Inferior parietal cortex (tissue), 1 donor: ENCODE measurements at regions not wholly inside any gene's neighbourhood (a gene's known extent, or its start where the extent isn't known, plus 50 kb on each side); places are given as distances from the start of the nearest gene placed in this dataset.

ENCODE experiments used
- DNase-seq: peaks from one replicate; pipeline ENCODE4 v3.0.0-alpha.2; 2016; ENCODE audit errors: extremely low spot score

GRCh38 chr4:133887723-133888122, 313.9 kb downstream of the PABPC4L start:
- DNase-seq, result no peak

- no peak for DNase-seq
Observed at GRCh38 chr4:133869486-133869885, 332.1 kb downstream of the PABPC4L start.

- DNase-seq, result no peak
Observed at GRCh38 chr4:133868856-133869255, 332.7 kb downstream of the PABPC4L start.

- no peak for DNase-seq
Observed at GRCh38 chr4:133866328-133866699, 335.3 kb downstream of the PABPC4L start.

- no peak for DNase-seq
Observed at GRCh38 chr4:133865612-133866327, 335.8 kb downstream of the PABPC4L start.

- no peak for DNase-seq
Observed at GRCh38 chr4:133863153-133863552, 338.4 kb downstream of the PABPC4L start.

GRCh38 chr4:133856731-133857355, 344.7 kb downstream of the PABPC4L start:
- no peak for DNase-seq

- DNase-seq, result no peak
Observed at GRCh38 chr4:133855001-133855400, 346.6 kb downstream of the PABPC4L start.

- no peak for DNase-seq
Observed at GRCh38 chr4:133839326-133839725, 362.3 kb downstream of the PABPC4L start.

GRCh38 chr4:133823177-133823576, 378.4 kb downstream of the PABPC4L start:
- DNase-seq, result no peak

GRCh38 chr4:133812954-133813353, 388.6 kb downstream of the PABPC4L start:
- DNase-seq, result no peak

- no peak for DNase-seq
Observed at GRCh38 chr4:133812236-133812635, 389.4 kb downstream of the PABPC4L start.

- no peak for DNase-seq
Observed at GRCh38 chr4:133808151-133808550, 393.4 kb downstream of the PABPC4L start.

- no peak for DNase-seq
Observed at GRCh38 chr4:133803341-133803740, 398.2 kb downstream of the PABPC4L start.

- DNase-seq, result no peak
Observed at GRCh38 chr4:133802359-133803140, 399.0 kb downstream of the PABPC4L start.

- DNase-seq, result no peak
Observed at GRCh38 chr4:133801883-133802282, 399.7 kb downstream of the PABPC4L start.

GRCh38 chr4:133800966-133801365, 400.6 kb downstream of the PABPC4L start:
- DNase-seq, result no peak

GRCh38 chr4:133799717-133800315, 401.8 kb downstream of the PABPC4L start:
- DNase-seq, result no peak

- DNase-seq, result no peak
Observed at GRCh38 chr4:133777661-133778060, 423.9 kb downstream of the PABPC4L start.

GRCh38 chr4:133776961-133777360, 424.6 kb downstream of the PABPC4L start:
- no peak for DNase-seq

- DNase-seq, result no peak
Observed at GRCh38 chr4:133776503-133776902, 425.1 kb downstream of the PABPC4L start.

GRCh38 chr4:133775881-133776280, 425.7 kb downstream of the PABPC4L start:
- no peak for DNase-seq
